ENCODE measurements at regions not wholly inside any gene's neighbourhood (a gene's known extent, or its start where the extent isn't known, plus 50 kb on each side); places are given as distances from the start of the nearest gene placed in this dataset.
A peak's percentile ranks its signal among the peaks of the same experiment; 100 is the strongest.
"Not testable (repeated sequence)": the region's sequence is repeated elsewhere in the genome, so short reads cannot be mapped to it uniquely, and the experiment has no call there.

DNA sequence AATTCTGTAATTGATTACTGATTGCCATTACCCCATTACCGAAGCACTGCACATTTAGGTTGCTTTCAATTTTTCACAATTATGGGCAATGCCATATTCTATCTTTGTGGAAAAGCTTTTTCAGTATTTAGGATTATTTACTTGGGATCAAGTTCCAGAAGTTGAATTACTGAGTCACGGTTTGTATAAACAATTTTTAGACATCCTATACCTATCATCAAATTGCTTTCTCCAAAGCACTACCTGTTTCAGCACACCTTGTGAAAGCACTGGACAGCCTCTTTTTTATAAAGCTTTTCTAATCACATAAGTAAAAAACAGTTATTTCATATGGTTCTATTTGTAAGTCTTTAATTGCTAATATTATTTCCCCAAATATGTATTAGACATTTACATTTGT is 221.5 kb upstream of the CAND1 start:
- DNase-seq: no peak

GRCh38 chr12:67048371-67048770 is 220.8 kb upstream of the CAND1 start:
- no peak for DNase-seq

GRCh38 chr12:67049199-67049598 is 220.0 kb upstream of the CAND1 start:
- DNase-seq: not testable (repeated sequence)

DNA sequence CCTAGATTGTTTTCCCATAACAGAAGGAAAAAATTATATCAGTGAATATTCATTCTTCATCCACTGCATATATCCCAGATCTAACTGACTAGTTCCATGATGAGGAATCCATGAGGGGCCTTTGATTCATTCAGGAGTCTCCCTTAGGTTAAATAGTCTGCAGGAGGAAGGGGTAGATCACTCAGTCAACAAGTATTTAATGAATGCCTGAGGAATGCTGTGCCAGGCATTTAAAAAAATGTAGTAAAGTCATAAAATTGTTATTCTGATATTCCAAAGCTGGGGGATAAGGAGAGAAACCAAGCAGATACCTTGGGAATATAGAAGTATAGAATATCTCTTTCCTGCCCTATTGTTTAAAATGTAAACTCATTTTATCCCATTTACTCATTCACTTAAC is 216.2 kb upstream of the CAND1 start:
- DNase-seq: no peak

DNA sequence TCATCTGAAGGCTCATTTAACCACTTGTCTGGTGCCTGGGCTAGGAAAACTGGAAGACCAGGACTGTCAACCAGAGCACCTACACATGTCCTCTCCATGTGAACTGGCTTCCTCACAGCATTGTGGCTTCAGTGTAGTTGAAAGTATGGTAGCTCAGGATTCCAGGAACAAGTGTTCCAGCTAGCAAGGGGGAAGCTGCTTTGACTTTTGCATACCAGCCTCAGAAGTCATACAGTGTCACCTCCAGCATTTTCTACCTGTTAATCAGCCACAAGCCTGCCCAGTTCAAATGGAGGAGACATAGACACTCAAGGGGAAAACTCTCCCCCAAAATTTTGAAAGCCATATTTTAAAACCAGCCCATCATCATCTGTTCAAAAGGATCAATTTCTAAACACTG is 212.8 kb upstream of the CAND1 start:
- DNase-seq: no peak

GRCh38 chr12:67057072-67057471 is 212.1 kb upstream of the CAND1 start:
- DNase-seq: no peak

DNA sequence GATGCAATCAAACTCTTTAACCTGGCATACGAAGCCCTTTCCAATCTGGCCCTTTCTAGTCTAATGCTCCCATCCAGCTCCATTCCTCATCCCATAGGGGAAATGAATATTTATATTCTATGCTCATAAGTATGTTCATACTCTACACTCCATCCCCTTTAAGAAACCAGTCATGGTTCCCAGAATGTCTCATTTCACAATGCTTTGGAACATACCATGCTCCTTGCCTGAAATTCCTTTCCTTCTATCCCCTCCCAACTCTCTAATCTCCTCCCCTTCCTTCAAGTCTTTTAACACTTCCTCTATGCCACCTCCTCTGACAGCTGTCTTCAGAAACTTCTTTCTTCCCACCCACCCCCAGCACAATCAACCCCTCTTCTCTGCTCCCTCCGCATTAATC is 207.0 kb upstream of the CAND1 start:
- no peak for DNase-seq

GRCh38 chr12:67067453-67068203 is 201.5 kb upstream of the CAND1 start:
- no peak for DNase-seq

DNA sequence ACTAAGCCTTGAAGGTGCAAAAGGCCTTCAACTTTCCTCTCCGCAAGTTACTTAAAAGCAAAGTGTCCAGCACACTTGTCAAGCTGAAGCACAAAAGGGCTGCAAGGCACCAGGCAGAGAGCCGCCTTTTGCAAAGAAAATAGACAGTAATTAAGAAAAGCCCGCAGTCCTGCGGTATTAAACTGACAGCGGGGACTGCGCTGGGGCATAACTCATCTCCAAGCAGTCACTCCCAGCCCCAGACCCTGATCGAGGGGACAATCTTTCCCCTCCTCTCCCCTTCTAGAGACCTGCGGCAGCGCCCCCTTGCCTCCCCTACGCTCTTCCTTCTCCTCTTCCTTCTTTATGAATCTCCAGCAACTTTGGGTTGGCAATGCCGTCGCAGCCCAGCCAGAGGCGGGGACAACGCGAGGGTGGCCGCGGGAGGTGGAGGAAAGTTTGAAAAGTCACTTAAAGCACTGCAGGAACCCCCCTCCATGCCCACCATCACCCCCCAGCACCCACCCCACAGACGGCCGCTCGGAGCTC is 200.9 kb upstream of the CAND1 start:
- no peak for DNase-seq

GRCh38 chr12:67068761-67069450 is 200.3 kb upstream of the CAND1 start:
- peak; percentile 20 for DNase-seq

DNA sequence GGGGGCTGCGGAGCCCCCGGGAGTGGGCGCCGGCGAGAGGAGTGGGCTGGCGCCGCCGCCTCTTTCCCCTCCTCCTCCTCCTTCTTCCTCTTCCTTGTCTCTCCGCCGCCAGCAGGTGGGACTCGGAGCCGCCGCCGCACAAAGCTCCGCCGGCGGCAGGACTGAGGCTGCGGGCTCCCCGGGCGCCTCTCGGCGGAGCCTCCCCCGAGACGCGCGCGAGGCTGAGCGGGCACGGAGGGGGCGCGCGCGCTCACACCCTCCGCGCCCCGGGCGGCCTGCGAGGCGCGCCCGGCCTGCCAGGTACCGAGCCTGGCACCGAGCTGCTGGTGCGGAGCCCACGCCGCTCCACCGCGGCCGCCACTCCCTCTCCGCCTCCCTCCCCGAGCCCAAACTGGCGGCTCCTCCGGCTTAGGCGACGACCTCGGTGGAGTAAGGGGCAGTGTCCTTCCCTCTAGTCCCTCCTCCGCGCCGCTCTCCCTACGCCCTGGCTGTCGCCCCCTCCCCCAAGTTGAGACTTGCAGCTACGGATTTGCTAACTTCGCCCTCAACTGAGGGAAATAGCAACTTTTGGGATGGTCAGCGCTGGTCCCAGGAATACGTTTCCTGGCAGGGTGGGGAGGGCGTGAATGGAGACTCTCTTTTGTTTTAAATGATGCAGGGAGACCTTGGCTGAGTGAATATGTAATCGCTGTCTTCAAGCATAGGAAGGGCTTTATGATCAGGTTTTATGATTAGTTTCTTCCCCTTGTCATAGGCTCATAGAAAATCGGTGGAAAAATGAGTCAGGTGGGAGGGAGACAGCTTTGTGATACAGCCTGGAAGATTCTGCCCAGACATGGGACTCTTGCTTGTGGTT is 199.5 kb upstream of the CAND1 start:
- peak; percentile 16 for DNase-seq

DNA sequence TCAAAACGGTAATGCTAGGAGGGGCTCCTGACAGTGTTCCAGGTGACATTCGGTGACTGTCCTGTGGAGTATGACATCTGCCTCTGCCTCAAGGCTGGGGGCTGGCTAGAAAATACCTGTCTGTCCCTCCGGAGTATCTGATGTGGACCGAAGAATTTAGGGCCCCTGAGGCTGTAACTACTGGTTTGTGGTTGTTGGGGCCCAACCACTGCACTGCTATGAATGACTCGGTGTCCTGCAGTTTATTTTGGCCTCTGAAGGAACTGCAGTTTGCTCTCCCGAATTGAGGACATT is 198.9 kb upstream of the CAND1 start:
- no peak for DNase-seq

GRCh38 chr12:67070604-67071003 is 198.6 kb upstream of the CAND1 start:
- no peak for DNase-seq

GRCh38 chr12:67072281-67072680 is 196.9 kb upstream of the CAND1 start:
- not testable (repeated sequence) for DNase-seq

DNA sequence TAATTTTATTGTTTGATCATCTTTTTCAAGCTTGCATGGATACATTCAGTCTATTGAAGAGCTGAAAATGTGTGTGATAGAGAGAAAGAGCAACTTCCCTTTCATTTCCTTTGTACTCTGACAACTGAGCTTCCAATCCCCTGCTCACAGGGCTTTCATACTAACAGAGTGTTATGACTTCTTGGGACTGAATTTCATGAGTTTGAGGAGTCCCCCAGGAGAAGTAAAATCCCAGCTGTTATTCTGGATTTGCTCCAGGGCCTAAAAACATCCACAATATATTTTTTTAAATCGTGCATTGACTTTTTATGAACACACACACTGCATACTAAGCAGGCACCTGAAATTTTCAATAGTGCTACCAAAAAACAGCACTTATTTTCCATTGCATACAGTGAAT is 195.8 kb upstream of the CAND1 start:
- DNase-seq: no peak

DNA sequence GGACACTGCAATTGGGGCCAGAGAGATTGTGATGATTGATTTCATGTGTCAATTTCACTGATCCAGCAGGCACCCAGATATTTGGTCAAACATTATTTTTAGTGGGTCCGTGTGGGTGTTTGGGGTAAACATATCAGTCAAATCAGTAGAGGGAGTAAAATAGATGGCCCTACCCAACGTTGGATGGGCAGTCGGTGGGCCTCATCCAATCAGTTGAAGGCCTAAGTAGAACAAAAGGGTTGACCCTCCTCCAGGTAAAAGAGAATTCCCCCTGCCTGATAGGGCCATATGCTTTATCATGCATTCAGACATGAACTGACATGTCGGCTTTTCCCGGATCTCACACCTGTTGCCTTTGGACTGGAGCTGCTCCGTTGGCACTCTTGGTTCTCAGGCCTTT is 195.1 kb upstream of the CAND1 start:
- no peak for DNase-seq

DNA sequence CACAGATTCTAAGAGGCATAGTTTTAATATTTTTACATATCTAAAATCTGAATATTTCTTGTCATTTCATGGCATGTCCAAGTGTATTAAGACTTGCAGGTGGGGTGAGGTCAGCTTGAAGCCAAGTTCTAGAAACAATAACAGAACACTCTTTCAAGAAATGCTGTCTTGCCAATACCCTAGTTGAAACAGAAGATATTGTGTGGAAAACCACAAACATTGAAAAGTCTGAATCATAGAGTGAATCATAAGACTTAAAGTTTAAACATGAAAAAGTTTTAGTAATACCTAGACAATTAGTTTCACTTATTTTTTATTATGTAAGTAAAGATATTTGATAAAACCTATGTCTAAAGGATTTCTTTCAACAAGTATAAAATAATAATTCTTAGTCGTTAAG is 191.5 kb upstream of the CAND1 start:
- DNase-seq: no peak

- DNase-seq: no peak
These were observed 190.2 kb upstream of the CAND1 start for GRCh38 chr12:67078957-67079356.

GRCh38 chr12:67080637-67081036 is 188.5 kb upstream of the CAND1 start:
- no peak for DNase-seq

GRCh38 chr12:67082221-67082620 is 186.9 kb upstream of the CAND1 start:
- no peak for DNase-seq

GRCh38 chr12:67085699-67086098 is 183.5 kb upstream of the CAND1 start:
- no peak for DNase-seq

DNA sequence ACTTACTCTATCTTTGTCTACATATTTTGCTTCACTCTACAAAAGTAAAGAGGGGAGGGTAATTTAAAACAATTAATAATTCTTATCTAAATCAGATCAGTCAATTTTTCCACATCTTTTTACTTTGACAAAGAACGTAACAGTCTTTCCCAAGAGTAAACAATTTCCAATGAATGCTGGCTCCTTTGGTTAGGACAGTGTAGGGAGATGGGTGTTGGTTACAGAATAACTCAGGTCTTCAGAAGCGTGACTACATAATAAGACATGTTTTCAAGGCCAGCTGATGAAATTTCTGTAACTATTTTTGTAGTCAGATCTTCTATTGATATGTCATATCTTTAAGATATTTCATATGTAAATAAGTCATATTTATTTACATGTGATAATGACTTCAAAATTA is 183.0 kb upstream of the CAND1 start:
- no peak for DNase-seq

GRCh38 chr12:67088401-67089118 is 180.6 kb upstream of the CAND1 start:
- DNase-seq: no peak

Measured in stimulated activated naive CD4-positive, alpha-beta T cell treated with Interleukin-2 at 50 U/mL for 16 hours (primary cell).